Loucy (cell line): ENCODE measurements at regions not wholly inside any gene's neighbourhood (a gene's known extent, or its start where the extent isn't known, plus 50 kb on each side); places are given as distances from the start of the nearest gene placed in this dataset.

Experiments used
- CTCF ChIP-seq: fragments of 200-600 bp; sonication (generic); conservative IDR thresholded peaks from 2 replicates; pipeline ENCODE4 v1.5.1; 2014; ENCODE audit warnings: mild to moderate bottlenecking, antibody characterized with exemption, low read length
- EZH2phosphoT487 ChIP-seq: fragments of 200-600 bp; IDR thresholded peaks from 2 replicates; pipeline ENCODE4 v1.6.1; 2018; ENCODE audit warnings: antibody characterized with exemption, mild to moderate bottlenecking, moderate library complexity, borderline replicate concordance

- TF ChIP-seq CTCF: no peak
- TF ChIP-seq EZH2phosphoT487: no peak
Observed at GRCh38 chr4:20356565-20356964, 104.9 kb downstream of the SLIT2 start.
